Fibroblast of the conjunctiva (primary cell): ENCODE measurements at regions not wholly inside any gene's neighbourhood (a gene's known extent, or its start where the extent isn't known, plus 50 kb on each side); places are given as distances from the start of the nearest gene placed in this dataset.

Experiments
- DNase-seq: peaks from one replicate; pipeline ENCODE4 v3.0.0-alpha.2; 2010; ENCODE audit warnings: low read depth

- no peak for DNase-seq
Observed at GRCh38 chr12:30019366-30020140, 235.8 kb upstream of the TMTC1 start.

- no peak for DNase-seq
Observed at GRCh38 chr12:30016540-30017055, 232.9 kb upstream of the TMTC1 start.

- no peak for DNase-seq
Observed at GRCh38 chr12:30015631-30016337, 232.0 kb upstream of the TMTC1 start.

- DNase-seq, result no peak
Observed at GRCh38 chr12:30014991-30015390, 231.2 kb upstream of the TMTC1 start.

- no peak for DNase-seq
Observed at GRCh38 chr12:30012816-30013450, 229.2 kb upstream of the TMTC1 start.

GRCh38 chr12:30010071-30011052 lies 226.6 kb upstream of the TMTC1 start:
- DNase-seq, result no peak

- DNase-seq, result no peak
Observed at GRCh38 chr12:30006021-30006420, 222.3 kb upstream of the TMTC1 start.

- DNase-seq, result no peak
Observed at GRCh38 chr12:30003321-30003720, 219.6 kb upstream of the TMTC1 start.

- no peak for DNase-seq
Observed at GRCh38 chr12:30002677-30003076, 218.9 kb upstream of the TMTC1 start.

GRCh38 chr12:30000401-30000800 lies 216.7 kb upstream of the TMTC1 start:
- DNase-seq, result peak; percentile 23

- no peak for DNase-seq
Observed at GRCh38 chr12:29996993-29997392, 213.3 kb upstream of the TMTC1 start.

GRCh38 chr12:29992366-29992765 lies 208.6 kb upstream of the TMTC1 start:
- DNase-seq, result no peak

GRCh38 chr12:29991924-29992323 lies 208.2 kb upstream of the TMTC1 start:
- DNase-seq, result no peak

- no peak for DNase-seq
Observed at GRCh38 chr12:29990971-29991370, 207.2 kb upstream of the TMTC1 start.

- DNase-seq, result no peak
Observed at GRCh38 chr12:29983851-29984250, 200.1 kb upstream of the TMTC1 start.

- DNase-seq, result no peak
Observed at GRCh38 chr12:29980304-29980703, 196.6 kb upstream of the TMTC1 start.

- DNase-seq, result no peak
Observed at GRCh38 chr12:29971446-29971845, 187.7 kb upstream of the TMTC1 start.

GRCh38 chr12:29970501-29970900 lies 186.8 kb upstream of the TMTC1 start:
- DNase-seq, result no peak

GRCh38 chr12:29962276-29963035 lies 178.7 kb upstream of the TMTC1 start:
- no peak for DNase-seq

GRCh38 chr12:29961231-29961630 lies 177.5 kb upstream of the TMTC1 start:
- no peak for DNase-seq

- DNase-seq, result no peak
Observed at GRCh38 chr12:29960122-29960521, 176.4 kb upstream of the TMTC1 start.
